Lower leg skin (tissue), 3 donors: ENCODE measurements at regions not wholly inside any gene's neighbourhood (a gene's known extent, or its start where the extent isn't known, plus 50 kb on each side); places are given as distances from the start of the nearest gene placed in this dataset.

Experiments used
- POLR2A ChIP-seq, 2 donors: fragments of 450-650 bp; IDR thresholded peaks; one replicate each; pipeline ENCODE4 v1.6.1; 2016 to 2017; ENCODE audit warnings: antibody characterized with exemption in 2 of 2, mild to moderate bottlenecking in 1 of 2, moderate library complexity in 1 of 2
- TF ChIP-seq, protein P1 (sequence below), 3 donors: fragments of 450-650 bp; IDR thresholded peaks; one replicate each; pipeline ENCODE4 v1.5.1; 2016; ENCODE audit warnings: antibody characterized with exemption in 3 of 3, mild to moderate bottlenecking in 3 of 3, moderate library complexity in 2 of 3

DNA sequence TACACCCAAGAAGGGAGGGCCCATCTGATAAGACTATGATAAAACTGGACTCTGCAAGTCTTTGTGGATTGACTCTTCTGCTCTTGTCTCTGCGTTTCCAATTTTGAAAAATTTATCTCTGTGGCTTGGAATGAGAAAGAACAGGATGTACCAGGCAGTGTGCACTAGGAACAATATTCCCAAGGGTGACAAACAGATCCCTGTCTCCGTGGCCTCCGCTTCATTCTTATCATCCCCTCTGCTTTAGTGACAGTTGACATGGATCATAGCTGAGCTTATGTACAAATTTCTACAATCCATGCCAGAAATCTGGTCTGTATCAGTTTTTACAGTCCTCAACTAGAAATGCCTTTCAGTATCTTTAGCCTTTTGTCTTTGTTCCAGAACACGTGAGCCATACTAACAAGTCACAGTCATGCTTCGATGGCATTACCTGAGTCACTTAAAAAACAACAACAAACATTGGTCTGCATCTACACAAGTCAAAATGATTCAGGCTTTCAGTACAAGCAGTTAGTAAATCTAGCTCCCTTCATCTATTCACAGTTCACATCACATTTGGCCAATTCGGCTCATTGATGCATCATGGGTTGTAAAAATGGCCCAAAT is 393.6 kb upstream of the CELF2 start:
- TF ChIP-seq, protein P1, sequence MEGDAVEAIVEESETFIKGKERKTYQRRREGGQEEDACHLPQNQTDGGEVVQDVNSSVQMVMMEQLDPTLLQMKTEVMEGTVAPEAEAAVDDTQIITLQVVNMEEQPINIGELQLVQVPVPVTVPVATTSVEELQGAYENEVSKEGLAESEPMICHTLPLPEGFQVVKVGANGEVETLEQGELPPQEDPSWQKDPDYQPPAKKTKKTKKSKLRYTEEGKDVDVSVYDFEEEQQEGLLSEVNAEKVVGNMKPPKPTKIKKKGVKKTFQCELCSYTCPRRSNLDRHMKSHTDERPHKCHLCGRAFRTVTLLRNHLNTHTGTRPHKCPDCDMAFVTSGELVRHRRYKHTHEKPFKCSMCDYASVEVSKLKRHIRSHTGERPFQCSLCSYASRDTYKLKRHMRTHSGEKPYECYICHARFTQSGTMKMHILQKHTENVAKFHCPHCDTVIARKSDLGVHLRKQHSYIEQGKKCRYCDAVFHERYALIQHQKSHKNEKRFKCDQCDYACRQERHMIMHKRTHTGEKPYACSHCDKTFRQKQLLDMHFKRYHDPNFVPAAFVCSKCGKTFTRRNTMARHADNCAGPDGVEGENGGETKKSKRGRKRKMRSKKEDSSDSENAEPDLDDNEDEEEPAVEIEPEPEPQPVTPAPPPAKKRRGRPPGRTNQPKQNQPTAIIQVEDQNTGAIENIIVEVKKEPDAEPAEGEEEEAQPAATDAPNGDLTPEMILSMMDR (IDR thresholded peaks at IDR 0.05), result no peak
- no peak for TF ChIP-seq POLR2A (IDR thresholded peaks at IDR 0.05)
